ENCODE measurements at regions not wholly inside any gene's neighbourhood (a gene's known extent, or its start where the extent isn't known, plus 50 kb on each side); places are given as distances from the start of the nearest gene placed in this dataset.
"Not testable (repeated sequence)": the region's sequence is repeated elsewhere in the genome, so short reads cannot be mapped to it uniquely, and the experiment has no call there.

- CTCF ChIA-PET; H3K9me3 Mint-ChIP-seq; H3K27ac Mint-ChIP-seq; H3K27ac ChIP-seq (ENCODE audit: low read length); H3K4me3 Mint-ChIP-seq; H3K27me3 Mint-ChIP-seq; H3K9me3 ChIP-seq; H3K27me3 ChIP-seq (replicated peaks in 1 of 2; ENCODE audit: control insufficient read depth in 2 of 2, extremely low read depth in 1 of 2, insufficient read depth in 2 of 2, low read length in 1 of 2); ATAC-seq (replicated peaks in 1 of 4); H3K4me1 Mint-ChIP-seq; POLR2A ChIA-PET; H3K36me3 Mint-ChIP-seq; DNase-seq; H3K4me1 ChIP-seq (ENCODE audit: control insufficient read depth in 1 of 2, extremely low read depth in 1 of 2, insufficient read depth in 2 of 2, low read length in 2 of 2); H3K36me3 ChIP-seq (ENCODE audit: control insufficient read depth in 2 of 2, extremely low read depth in 1 of 2, insufficient read depth in 1 of 2, low read length in 1 of 2); H3K4me3 ChIP-seq (ENCODE audit: control insufficient read depth in 1 of 2, extremely low read depth in 1 of 2, low read length in 1 of 2): not testable (repeated sequence)
- no CpG with 5 or more reads among the region's 4 CpGs for WGBS (ENCODE audit: insufficient coverage)
These were observed 190.7 kb upstream of the FAM240B start for GRCh38 chr9:38910629-38911028.

GRCh38 chr9:38904719-38905118, 184.8 kb upstream of the FAM240B start:
- CTCF ChIA-PET; H3K27ac ChIP-seq (ENCODE audit: low read length); POLR2A ChIA-PET; H3K36me3 Mint-ChIP-seq; H3K4me1 Mint-ChIP-seq; H3K27me3 Mint-ChIP-seq; H3K27me3 ChIP-seq (replicated peaks in 1 of 2; ENCODE audit: control insufficient read depth in 2 of 2, extremely low read depth in 1 of 2, insufficient read depth in 2 of 2, low read length in 1 of 2); H3K4me3 ChIP-seq (ENCODE audit: control insufficient read depth in 1 of 2, extremely low read depth in 1 of 2, low read length in 1 of 2); ATAC-seq (replicated peaks in 1 of 4); H3K36me3 ChIP-seq (ENCODE audit: control insufficient read depth in 2 of 2, extremely low read depth in 1 of 2, insufficient read depth in 1 of 2, low read length in 1 of 2); H3K4me3 Mint-ChIP-seq; H3K9me3 Mint-ChIP-seq; H3K4me1 ChIP-seq (ENCODE audit: control insufficient read depth in 1 of 2, extremely low read depth in 1 of 2, insufficient read depth in 2 of 2, low read length in 2 of 2); H3K27ac Mint-ChIP-seq; DNase-seq; H3K9me3 ChIP-seq: not testable (repeated sequence)
- WGBS (ENCODE audit: insufficient coverage): no CpG with 5 or more reads among the region's 11 CpGs

- H3K4me1 Mint-ChIP-seq; DNase-seq; H3K36me3 Mint-ChIP-seq; H3K9me3 Mint-ChIP-seq; H3K4me3 Mint-ChIP-seq; ATAC-seq (replicated peaks in 1 of 4); H3K27me3 ChIP-seq (replicated peaks in 1 of 2; ENCODE audit: control insufficient read depth in 2 of 2, extremely low read depth in 1 of 2, insufficient read depth in 2 of 2, low read length in 1 of 2); H3K4me3 ChIP-seq (ENCODE audit: control insufficient read depth in 1 of 2, extremely low read depth in 1 of 2, low read length in 1 of 2); H3K27ac ChIP-seq (ENCODE audit: low read length); CTCF ChIA-PET; H3K27ac Mint-ChIP-seq; POLR2A ChIA-PET; H3K9me3 ChIP-seq; H3K36me3 ChIP-seq (ENCODE audit: control insufficient read depth in 2 of 2, extremely low read depth in 1 of 2, insufficient read depth in 1 of 2, low read length in 1 of 2); H3K27me3 Mint-ChIP-seq; H3K4me1 ChIP-seq (ENCODE audit: control insufficient read depth in 1 of 2, extremely low read depth in 1 of 2, insufficient read depth in 2 of 2, low read length in 2 of 2): not testable (repeated sequence)
- WGBS (ENCODE audit: insufficient coverage): no CpG with 5 or more reads among the region's 10 CpGs
These were observed 181.7 kb upstream of the FAM240B start for GRCh38 chr9:38901534-38902177.

DNA sequence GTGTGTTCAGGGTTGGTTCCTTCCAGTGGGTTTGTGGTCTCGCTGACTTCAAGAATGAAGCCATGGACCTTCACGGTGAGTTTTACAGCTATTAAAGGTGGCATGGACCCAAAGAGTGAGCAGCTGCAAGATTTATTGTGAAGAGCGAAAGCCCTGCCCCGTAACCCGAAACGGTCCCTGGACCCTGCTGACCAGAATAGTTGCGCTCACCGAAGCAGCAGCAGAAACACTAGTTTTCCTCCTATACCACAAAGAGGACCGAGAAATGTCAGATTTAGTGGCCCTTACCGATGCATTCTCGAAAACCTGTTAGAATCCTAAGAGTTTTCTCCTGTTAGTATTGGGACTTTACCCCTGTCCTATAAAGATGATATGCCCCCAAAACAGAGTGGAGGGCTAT, 176.5 kb upstream of the FAM240B start:
- H3K9me3 ChIP-seq; H3K4me1 Mint-ChIP-seq; H3K9me3 Mint-ChIP-seq; H3K27me3 ChIP-seq (replicated peaks in 1 of 2; ENCODE audit: control insufficient read depth in 2 of 2, extremely low read depth in 1 of 2, insufficient read depth in 2 of 2, low read length in 1 of 2); H3K4me3 ChIP-seq (ENCODE audit: control insufficient read depth in 1 of 2, extremely low read depth in 1 of 2, low read length in 1 of 2); ATAC-seq (replicated peaks in 1 of 4); H3K27me3 Mint-ChIP-seq; H3K4me3 Mint-ChIP-seq; H3K4me1 ChIP-seq (ENCODE audit: control insufficient read depth in 1 of 2, extremely low read depth in 1 of 2, insufficient read depth in 2 of 2, low read length in 2 of 2); H3K36me3 ChIP-seq (ENCODE audit: control insufficient read depth in 2 of 2, extremely low read depth in 1 of 2, insufficient read depth in 1 of 2, low read length in 1 of 2); H3K36me3 Mint-ChIP-seq; CTCF ChIA-PET; H3K27ac ChIP-seq (ENCODE audit: low read length); DNase-seq; POLR2A ChIA-PET; H3K27ac Mint-ChIP-seq: not testable (repeated sequence)
- WGBS (ENCODE audit: insufficient coverage): no CpG with 5 or more reads among the region's 11 CpGs

DNA sequence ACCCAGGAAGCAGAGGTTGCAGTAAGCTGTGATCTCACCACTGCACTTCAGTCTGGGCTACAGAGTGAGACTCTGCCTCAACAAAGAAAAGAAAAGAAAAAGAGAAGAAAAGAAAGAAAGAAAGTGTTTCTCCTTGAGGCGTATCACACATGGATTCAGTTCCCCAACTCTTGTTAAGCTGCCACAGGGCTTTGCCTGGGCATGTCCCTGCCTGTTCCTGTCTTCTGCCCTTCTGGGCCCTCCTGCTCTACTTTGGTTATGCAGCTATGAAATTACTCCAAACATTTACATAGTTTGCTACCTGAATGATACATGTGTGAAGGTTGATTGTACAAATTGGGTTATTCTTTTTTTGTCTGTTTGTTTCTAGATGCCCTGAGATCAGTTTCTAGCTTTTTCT, 175.3 kb upstream of the FAM240B start:
- H3K27me3 ChIP-seq (replicated peaks in 1 of 2; ENCODE audit: control insufficient read depth in 2 of 2, extremely low read depth in 1 of 2, insufficient read depth in 2 of 2, low read length in 1 of 2); DNase-seq; H3K4me1 Mint-ChIP-seq; H3K27ac Mint-ChIP-seq; ATAC-seq (replicated peaks in 1 of 4); H3K36me3 ChIP-seq (ENCODE audit: control insufficient read depth in 2 of 2, extremely low read depth in 1 of 2, insufficient read depth in 1 of 2, low read length in 1 of 2); POLR2A ChIA-PET; H3K9me3 ChIP-seq; H3K4me1 ChIP-seq (ENCODE audit: control insufficient read depth in 1 of 2, extremely low read depth in 1 of 2, insufficient read depth in 2 of 2, low read length in 2 of 2); H3K4me3 Mint-ChIP-seq; H3K27me3 Mint-ChIP-seq; H3K4me3 ChIP-seq (ENCODE audit: control insufficient read depth in 1 of 2, extremely low read depth in 1 of 2, low read length in 1 of 2); H3K9me3 Mint-ChIP-seq; H3K27ac ChIP-seq (ENCODE audit: low read length); CTCF ChIA-PET; H3K36me3 Mint-ChIP-seq: not testable (repeated sequence)
- WGBS (ENCODE audit: insufficient coverage): no CpG with 5 or more reads among the region's 1 CpG

DNA sequence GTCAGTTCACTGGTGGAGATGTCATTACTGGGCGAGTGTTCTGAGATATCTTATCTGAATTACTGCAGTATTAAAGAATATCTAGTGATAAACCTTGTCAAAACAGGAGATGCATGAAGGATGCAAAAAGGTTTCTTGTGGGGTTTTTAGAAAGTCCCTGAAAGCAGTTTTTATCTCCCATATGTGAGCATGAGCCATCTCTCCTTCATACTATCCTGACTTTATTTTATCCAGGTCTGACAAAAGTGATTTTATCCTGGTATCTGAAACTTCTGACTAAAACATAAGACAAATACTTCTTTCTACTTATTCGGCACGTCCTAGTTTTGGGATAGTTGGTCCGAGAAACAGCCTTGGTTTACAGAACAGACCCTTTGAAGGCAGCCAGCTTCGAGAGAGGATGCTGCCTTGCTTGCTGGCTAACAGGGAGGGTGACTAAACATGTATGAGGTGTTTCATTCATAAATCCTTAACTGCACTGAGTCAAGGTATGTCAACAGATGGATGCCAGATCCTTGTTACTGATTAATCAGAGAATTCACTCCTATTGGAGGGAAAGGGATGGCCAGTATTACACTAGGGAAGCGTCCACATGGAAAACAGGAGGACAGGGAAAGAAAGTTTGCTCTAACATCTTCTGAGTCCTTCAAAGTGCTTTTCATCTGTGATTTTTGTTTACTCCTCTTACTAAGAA, 172.8 kb upstream of the FAM240B start:
- WGBS (ENCODE audit: insufficient coverage): no CpG with 5 or more reads among the region's 6 CpGs
- DNase-seq; H3K27me3 ChIP-seq (replicated peaks in 1 of 2; ENCODE audit: control insufficient read depth in 2 of 2, extremely low read depth in 1 of 2, insufficient read depth in 2 of 2, low read length in 1 of 2); ATAC-seq (replicated peaks in 1 of 4); POLR2A ChIA-PET; H3K27ac Mint-ChIP-seq; H3K4me1 ChIP-seq (ENCODE audit: control insufficient read depth in 1 of 2, extremely low read depth in 1 of 2, insufficient read depth in 2 of 2, low read length in 2 of 2); H3K4me3 Mint-ChIP-seq; CTCF ChIA-PET; H3K4me3 ChIP-seq (ENCODE audit: control insufficient read depth in 1 of 2, extremely low read depth in 1 of 2, low read length in 1 of 2); H3K9me3 ChIP-seq; H3K36me3 Mint-ChIP-seq; H3K36me3 ChIP-seq (ENCODE audit: control insufficient read depth in 2 of 2, extremely low read depth in 1 of 2, insufficient read depth in 1 of 2, low read length in 1 of 2); H3K9me3 Mint-ChIP-seq; H3K4me1 Mint-ChIP-seq; H3K27me3 Mint-ChIP-seq; H3K27ac ChIP-seq (ENCODE audit: low read length): not testable (repeated sequence)

GRCh38 chr9:38886076-38886475, 166.1 kb upstream of the FAM240B start:
- H3K27me3 Mint-ChIP-seq, CTCF ChIA-PET: not testable (repeated sequence)
- WGBS (ENCODE audit: insufficient coverage): no CpG with 5 or more reads among the region's 5 CpGs

More at GRCh38 chr9:38886076-38886475, 166.1 kb upstream of the FAM240B start:
- H3K27me3 ChIP-seq (replicated peaks in 1 of 2; ENCODE audit: control insufficient read depth in 2 of 2, extremely low read depth in 1 of 2, insufficient read depth in 2 of 2, low read length in 1 of 2); POLR2A ChIA-PET; H3K4me1 Mint-ChIP-seq; H3K4me1 ChIP-seq (ENCODE audit: control insufficient read depth in 1 of 2, extremely low read depth in 1 of 2, insufficient read depth in 2 of 2, low read length in 2 of 2); H3K36me3 Mint-ChIP-seq; H3K4me3 ChIP-seq (ENCODE audit: control insufficient read depth in 1 of 2, extremely low read depth in 1 of 2, low read length in 1 of 2); ATAC-seq (replicated peaks in 1 of 4); DNase-seq; H3K9me3 ChIP-seq; H3K36me3 ChIP-seq (ENCODE audit: control insufficient read depth in 2 of 2, extremely low read depth in 1 of 2, insufficient read depth in 1 of 2, low read length in 1 of 2); H3K4me3 Mint-ChIP-seq; H3K9me3 Mint-ChIP-seq; H3K27ac ChIP-seq (ENCODE audit: low read length); H3K27ac Mint-ChIP-seq: not testable (repeated sequence)

Measured in T-cell (primary cell).